ENCODE measurements at regions not wholly inside any gene's neighbourhood (a gene's known extent, or its start where the extent isn't known, plus 50 kb on each side); places are given as distances from the start of the nearest gene placed in this dataset.
"Not testable (repeated sequence)": the region's sequence is repeated elsewhere in the genome, so short reads cannot be mapped to it uniquely, and the experiment has no call there.

GRCh38 chr2:34210382-34210781, 611.3 kb upstream of the FAM98A start:
- not testable (repeated sequence) for TF ChIP-seq CTCF (conservative IDR thresholded peaks at IDR 0.05; ENCODE audit: low read depth, low read length); EZH2 (IDR thresholded peaks at IDR 0.05; ENCODE audit: borderline replicate concordance, low read depth, low read length, poor library complexity, severe bottlenecking)
